HL-60/S4 (cell line): ENCODE measurements at regions not wholly inside any gene's neighbourhood (a gene's known extent, or its start where the extent isn't known, plus 50 kb on each side); places are given as distances from the start of the nearest gene placed in this dataset.

ENCODE experiments used
- in situ Hi-C: fragments of 300-500 bp; cut with MboI; formaldehyde crosslinking; loops from 2 replicates; pipeline ENCODE4 v1.14.3; 2022; ENCODE audit warnings: low sequenced_read_pairs

DNA sequence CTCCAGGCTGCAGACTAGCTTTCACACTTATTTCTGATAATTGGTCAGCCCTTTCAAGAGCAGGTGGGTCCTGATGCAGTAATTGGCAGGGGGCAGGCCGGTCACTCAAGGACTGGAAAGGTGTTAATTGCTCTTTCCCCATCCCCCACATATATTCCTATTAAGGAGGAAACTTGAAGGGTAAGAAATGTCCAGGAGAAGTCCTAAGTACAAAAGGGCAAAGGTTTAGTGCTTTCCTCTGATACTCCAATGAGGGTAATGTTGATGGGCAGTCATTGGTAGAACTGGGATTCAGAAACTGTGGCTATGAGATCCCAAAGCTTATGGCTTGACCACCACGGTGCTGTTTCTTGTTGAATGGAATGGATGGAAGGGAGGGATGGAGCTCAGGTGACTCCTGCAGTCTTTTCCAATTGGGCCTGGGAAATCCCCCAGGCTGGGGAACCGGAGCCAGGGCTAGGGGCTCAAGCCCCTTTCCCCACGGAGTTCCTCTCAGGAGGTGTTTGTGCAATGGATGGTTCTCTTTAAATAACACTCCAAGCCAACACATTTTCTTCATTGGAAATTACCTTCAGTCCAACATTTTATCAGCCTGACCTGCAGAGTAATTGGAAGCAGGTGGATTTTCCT lies 103.2 kb upstream of the ALDH1B1 start:
- in situ Hi-C loops: no loop called here

DNA sequence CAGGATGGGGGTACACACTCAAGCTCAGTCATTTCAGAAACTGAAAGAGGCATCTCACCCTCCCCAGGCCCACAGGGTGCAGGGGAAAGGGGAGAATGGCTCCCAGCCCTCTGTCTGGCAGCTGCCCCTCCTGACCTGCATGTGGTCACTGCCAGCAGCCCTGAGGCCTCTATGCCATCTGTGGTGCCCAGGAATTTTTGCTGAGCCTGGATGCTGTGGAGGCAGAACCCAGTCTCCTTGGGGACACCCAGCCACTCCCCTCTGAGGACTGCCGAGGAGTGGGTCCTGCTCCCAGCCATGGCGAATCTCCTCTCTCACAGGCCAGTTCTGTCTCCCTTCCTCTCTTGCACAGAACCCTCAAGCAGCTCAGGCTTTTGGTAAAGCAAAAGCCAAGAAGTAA lies 104.0 kb upstream of the ALDH1B1 start:
- in situ Hi-C loops: no loop called here

GRCh38 chr9:38287420-38287985 lies 105.0 kb upstream of the ALDH1B1 start:
- in situ Hi-C loops: no loop called here

GRCh38 chr9:38286766-38287165 lies 105.7 kb upstream of the ALDH1B1 start:
- in situ Hi-C loops: no loop called here

DNA sequence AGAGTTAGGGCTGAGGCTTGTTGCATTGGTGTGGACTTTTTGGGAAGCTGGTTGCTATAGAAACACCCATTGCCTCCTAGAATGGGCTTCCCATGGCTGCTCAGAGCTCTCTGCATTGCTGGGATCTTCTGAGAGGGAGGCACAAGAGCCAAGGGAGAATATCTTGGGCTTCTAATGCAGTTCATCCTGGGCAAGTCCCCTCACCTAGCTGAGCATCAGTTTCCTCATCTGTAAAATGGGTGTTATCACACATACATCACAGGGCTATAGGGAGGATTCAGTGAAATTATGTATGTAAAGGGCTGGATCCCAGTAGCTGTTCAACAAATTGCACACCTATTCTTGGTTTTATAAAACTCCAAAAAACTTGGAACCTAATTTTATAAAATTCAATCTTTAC lies 106.1 kb upstream of the ALDH1B1 start:
- in situ Hi-C loops: no loop called here

GRCh38 chr9:38285236-38285635 lies 107.3 kb upstream of the ALDH1B1 start:
- in situ Hi-C loops: no loop called here

- in situ Hi-C loops: no loop called here
Observed at GRCh38 chr9:38284588-38285051, 107.9 kb upstream of the ALDH1B1 start.

- in situ Hi-C loops: no loop called here
Observed at GRCh38 chr9:38284039-38284575, 108.4 kb upstream of the ALDH1B1 start.

- in situ Hi-C loops: no loop called here
Observed at GRCh38 chr9:38282756-38283155, 109.7 kb upstream of the ALDH1B1 start.

- in situ Hi-C loops: no loop called here
Observed at GRCh38 chr9:38281917-38282316, 110.6 kb upstream of the ALDH1B1 start.

GRCh38 chr9:38281196-38281595 lies 111.3 kb upstream of the ALDH1B1 start:
- in situ Hi-C loops: no loop called here

DNA sequence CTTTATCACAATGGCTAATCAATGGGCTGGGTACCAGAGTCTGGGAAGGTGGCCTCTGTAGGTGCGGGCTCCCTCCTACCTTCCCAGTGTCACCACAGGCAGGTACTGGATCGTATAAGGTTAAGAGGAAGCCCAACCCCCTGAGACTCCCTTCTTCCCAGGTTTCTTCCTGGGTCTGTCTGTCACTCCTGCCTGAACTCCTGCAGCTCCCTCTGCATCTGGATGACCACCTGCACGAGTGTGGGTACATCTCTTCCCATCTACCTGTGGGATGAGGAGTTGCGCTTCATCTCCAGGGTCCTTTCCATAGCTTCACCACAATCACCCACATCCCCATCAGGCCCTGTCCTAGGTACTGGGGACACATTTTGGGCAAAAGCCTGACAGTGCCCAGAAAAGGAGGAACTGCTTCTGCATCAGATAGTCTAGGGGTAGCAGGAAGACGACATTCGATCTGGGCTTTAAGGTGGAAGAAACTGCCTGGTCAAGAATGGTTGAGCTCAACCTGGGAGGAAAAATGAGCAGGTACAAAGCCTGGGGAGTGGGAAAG lies 112.2 kb upstream of the ALDH1B1 start:
- in situ Hi-C loops: no loop called here

- in situ Hi-C loops: no loop called here
Observed at GRCh38 chr9:38278931-38279679, 113.4 kb upstream of the ALDH1B1 start.

DNA sequence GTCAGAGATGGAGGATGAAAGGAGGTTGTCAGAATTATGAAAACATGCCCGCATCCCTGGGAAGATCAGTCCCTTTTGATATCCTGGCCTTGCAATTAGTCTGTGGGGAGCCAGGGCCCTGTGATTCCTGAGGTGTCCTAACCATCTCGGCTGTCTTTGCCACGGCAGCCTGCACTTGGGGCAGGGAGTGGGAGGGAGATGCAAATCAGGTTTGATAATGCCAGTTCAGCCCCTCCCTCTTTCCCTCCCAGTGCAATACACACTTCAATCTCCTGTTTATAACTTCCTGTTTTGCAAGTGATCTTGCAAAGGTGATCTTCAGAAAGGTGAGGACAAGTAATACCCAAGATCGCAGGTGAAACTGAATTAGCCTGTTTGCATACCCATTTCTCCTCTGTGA lies 114.0 kb upstream of the ALDH1B1 start:
- in situ Hi-C loops: no loop called here

DNA sequence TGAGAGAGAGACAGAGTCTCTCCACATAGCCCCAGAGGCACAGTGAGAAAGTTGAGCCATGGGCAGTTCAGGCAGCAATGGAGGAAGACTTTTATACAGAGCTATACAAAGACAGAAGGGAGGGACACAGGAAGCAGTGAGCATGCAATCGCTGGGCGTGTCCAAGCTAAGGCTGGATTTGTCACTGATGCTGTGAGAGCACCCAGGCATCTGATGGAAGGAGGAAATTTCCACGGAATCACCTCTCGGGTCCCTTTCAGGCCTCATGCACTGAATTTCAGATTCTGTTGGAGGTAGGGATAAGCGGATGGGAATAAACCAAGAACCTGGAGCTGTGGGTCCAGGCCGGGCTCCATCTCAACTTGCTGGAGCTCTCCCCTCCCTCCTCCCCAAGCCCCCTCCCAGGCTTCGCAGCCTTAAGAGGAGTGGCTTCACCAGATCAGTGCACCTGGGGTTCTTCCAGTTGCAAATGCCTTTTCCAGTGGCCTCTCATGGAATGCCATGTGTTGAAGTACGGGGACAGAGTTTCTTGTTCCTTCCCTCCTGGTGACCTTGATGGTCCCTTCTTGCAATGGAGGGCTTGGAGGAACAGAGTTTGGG lies 114.8 kb upstream of the ALDH1B1 start:
- in situ Hi-C loops: no loop called here

DNA sequence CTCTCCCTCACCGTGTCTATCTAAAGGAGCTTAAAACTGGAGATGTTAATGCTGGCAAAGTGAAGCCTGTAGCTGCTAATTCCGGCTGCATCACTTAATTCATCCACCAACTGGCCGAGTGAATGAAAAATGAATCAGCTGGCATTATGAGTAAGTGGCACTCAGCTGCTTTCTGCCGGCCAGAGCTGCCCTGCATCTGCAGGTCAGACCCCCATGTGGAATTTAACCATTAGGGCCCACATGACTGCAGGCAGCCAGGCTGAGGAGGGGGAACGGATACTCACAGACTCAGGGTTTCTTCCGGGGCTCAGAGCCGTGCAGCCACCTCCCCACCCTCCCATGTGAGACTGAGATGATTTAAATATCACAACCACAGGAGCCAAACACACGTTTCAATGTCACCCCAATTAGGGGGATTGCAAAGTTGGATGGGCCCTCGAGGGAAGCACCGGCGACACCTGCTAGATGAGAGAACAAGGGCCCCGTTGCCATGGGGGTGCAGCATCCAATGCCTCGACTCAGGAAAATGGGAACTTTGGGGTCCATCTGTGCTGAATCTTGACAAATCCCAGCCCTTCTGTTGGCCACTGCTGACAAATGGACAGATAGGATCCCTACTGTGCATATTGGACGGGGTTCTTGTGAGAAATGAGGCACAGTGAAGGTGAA lies 115.6 kb upstream of the ALDH1B1 start:
- in situ Hi-C loops: no loop called here

DNA sequence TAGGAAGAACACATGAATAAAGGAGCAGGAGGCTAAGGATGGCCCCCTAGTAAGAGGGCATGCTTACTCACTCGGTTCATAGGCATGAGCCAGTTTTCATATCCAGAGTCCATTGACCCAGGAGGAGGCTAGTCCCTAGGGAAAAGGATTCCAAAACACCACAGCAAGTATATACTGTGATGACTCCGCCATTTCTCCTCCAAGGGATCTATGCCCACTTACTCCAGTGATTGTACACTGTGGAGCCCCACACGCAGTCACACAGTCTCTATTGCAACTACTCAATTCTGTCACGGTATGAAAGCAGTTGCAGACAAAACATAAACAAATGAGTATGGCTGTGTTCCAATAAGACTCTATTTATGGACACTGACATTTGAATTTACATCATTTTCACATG lies 117.7 kb upstream of the ALDH1B1 start:
- in situ Hi-C loops: no loop called here

GRCh38 chr9:38272710-38273109 lies 119.8 kb upstream of the ALDH1B1 start:
- in situ Hi-C loops: no loop called here

DNA sequence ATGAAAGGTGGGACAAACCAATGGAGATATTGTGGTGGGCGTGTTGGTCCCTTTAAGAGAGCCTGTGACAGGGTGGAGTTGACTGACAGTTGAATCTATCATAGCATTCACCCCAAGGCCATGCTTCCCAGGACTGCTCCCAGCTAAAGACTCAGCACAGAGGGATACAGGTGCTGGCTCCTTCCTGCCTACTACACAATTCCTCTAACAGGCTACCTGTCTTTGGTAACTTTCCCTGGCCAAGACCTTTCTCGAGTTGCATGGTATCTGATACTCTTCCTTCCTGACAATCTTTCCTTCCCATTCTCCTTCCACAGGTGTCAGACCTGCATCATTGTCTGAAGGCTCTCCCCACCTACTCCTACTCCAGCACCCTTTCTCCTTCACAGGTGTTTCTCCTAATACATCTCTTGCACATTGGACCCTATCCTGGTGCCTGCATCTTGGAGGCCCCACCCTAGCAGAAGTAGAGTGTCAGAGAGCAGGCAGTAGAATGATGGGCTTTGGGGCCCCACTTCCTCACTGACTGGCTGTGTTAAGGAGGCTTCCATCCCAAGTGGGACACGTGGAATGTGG lies 120.7 kb upstream of the ALDH1B1 start:
- in situ Hi-C loops: no loop called here

GRCh38 chr9:38269775-38270174 lies 122.7 kb upstream of the ALDH1B1 start:
- in situ Hi-C loops: no loop called here
